Keratinocyte (primary cell): ENCODE measurements at regions not wholly inside any gene's neighbourhood (a gene's known extent, or its start where the extent isn't known, plus 50 kb on each side); places are given as distances from the start of the nearest gene placed in this dataset.

Experiments
- CTCF ChIP-seq, 3 experiments: IDR thresholded peaks in 1 of 3; conservative IDR thresholded peaks in 1 of 3; optimal IDR thresholded peaks in 1 of 3; 2 replicates in 2 of 3; 3 replicates in 1 of 3; pipeline versions ENCODE3 to v1.5.1; 2011; ENCODE audit warnings: low read length in 3 of 3, mild to moderate bottlenecking in 3 of 3, moderate library complexity in 2 of 3, control low read depth in 1 of 3, inconsistent platforms in 1 of 3; ENCODE audit not compliant: insufficient read depth in 2 of 3; ENCODE audit errors: extremely low read depth in 1 of 3
- EZH2 ChIP-seq: IDR thresholded peaks from one replicate; pipeline ENCODE4 v1.6.1; 2012; ENCODE audit warnings: inconsistent platforms, mild to moderate bottlenecking, low read length, moderate library complexity

DNA sequence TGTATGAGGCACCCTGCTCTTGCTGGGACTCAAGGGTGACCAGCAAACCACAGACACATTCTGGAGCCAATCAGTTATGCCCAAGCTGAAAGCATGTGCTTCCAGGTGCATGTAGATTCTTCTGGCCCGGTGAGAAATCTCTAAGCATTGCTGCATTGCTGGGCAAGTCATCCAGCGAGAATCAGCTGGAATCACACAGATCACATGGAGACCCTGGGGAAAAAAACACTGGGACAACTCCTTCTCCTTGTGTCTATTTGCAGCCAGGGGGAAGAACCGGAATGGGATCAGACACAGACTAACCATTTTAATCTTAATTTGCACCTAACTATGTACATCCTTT, 119.7 kb upstream of the KLF7 start:
- TF ChIP-seq CTCF (optimal IDR thresholded peaks at IDR 0.05 in 1 of 3, IDR thresholded peaks at IDR 0.05 in 1 of 3, conservative IDR thresholded peaks at IDR 0.05 in 1 of 3; ENCODE audit: extremely low read depth in 1 of 3, insufficient read depth in 2 of 3, low read length in 3 of 3) (no peak), EZH2 (no peak)
